ENCODE measurements at regions not wholly inside any gene's neighbourhood (a gene's known extent, or its start where the extent isn't known, plus 50 kb on each side); places are given as distances from the start of the nearest gene placed in this dataset.
A peak's percentile ranks its signal among the peaks of the same experiment; 100 is the strongest.

GRCh38 chr13:47499358-47500150, 501.5 kb downstream of the SUCLA2 start:
- DNase-seq, result no peak
- in situ Hi-C loops (cut with HindIII; ENCODE audit: low pct_ligation_motif_present, low pct_unique_long_range_greater_than_20kb, low sequenced_read_pairs), result no loop called here

- in situ Hi-C loops (cut with HindIII; ENCODE audit: low pct_ligation_motif_present, low pct_unique_long_range_greater_than_20kb, low sequenced_read_pairs), result no loop called here
- DNase-seq, result no peak
Observed at GRCh38 chr13:47484548-47484947, 516.5 kb downstream of the SUCLA2 start.

GRCh38 chr13:47481536-47481935, 519.5 kb downstream of the SUCLA2 start:
- in situ Hi-C loops (cut with HindIII; ENCODE audit: low pct_ligation_motif_present, low pct_unique_long_range_greater_than_20kb, low sequenced_read_pairs), result no loop called here
- no peak for DNase-seq

- in situ Hi-C loops (cut with HindIII; ENCODE audit: low pct_ligation_motif_present, low pct_unique_long_range_greater_than_20kb, low sequenced_read_pairs), result no loop called here
- no peak for DNase-seq
Observed at GRCh38 chr13:47480951-47481350, 520.1 kb downstream of the SUCLA2 start.

- no peak for DNase-seq
- in situ Hi-C loops (cut with HindIII; ENCODE audit: low pct_ligation_motif_present, low pct_unique_long_range_greater_than_20kb, low sequenced_read_pairs), result no loop called here
Observed at GRCh38 chr13:47480121-47480520, 521.0 kb downstream of the SUCLA2 start.

- in situ Hi-C loops (cut with HindIII; ENCODE audit: low pct_ligation_motif_present, low pct_unique_long_range_greater_than_20kb, low sequenced_read_pairs), result no loop called here
- no peak for DNase-seq
Observed at GRCh38 chr13:47478985-47479384, 522.1 kb downstream of the SUCLA2 start.

GRCh38 chr13:47475441-47475948, 525.6 kb downstream of the SUCLA2 start:
- DNase-seq, result no peak
- in situ Hi-C loops (cut with HindIII; ENCODE audit: low pct_ligation_motif_present, low pct_unique_long_range_greater_than_20kb, low sequenced_read_pairs), result no loop called here

GRCh38 chr13:47474839-47475238, 526.2 kb downstream of the SUCLA2 start:
- in situ Hi-C loops (cut with HindIII; ENCODE audit: low pct_ligation_motif_present, low pct_unique_long_range_greater_than_20kb, low sequenced_read_pairs), result no loop called here
- DNase-seq, result no peak

GRCh38 chr13:47474326-47474725, 526.7 kb downstream of the SUCLA2 start:
- DNase-seq, result no peak
- in situ Hi-C loops (cut with HindIII; ENCODE audit: low pct_ligation_motif_present, low pct_unique_long_range_greater_than_20kb, low sequenced_read_pairs), result no loop called here

- in situ Hi-C loops (cut with HindIII; ENCODE audit: low pct_ligation_motif_present, low pct_unique_long_range_greater_than_20kb, low sequenced_read_pairs), result no loop called here
Observed at GRCh38 chr13:47472516-47472915, 528.6 kb downstream of the SUCLA2 start.

GRCh38 chr13:47463726-47464125, 537.3 kb downstream of the SUCLA2 start:
- DNase-seq, result no peak
- in situ Hi-C loops (cut with HindIII; ENCODE audit: low pct_ligation_motif_present, low pct_unique_long_range_greater_than_20kb, low sequenced_read_pairs), result no loop called here

More at GRCh38 chr13:47472516-47472915, 528.6 kb downstream of the SUCLA2 start:
- DNase-seq, result no peak

- in situ Hi-C loops (cut with HindIII; ENCODE audit: low pct_ligation_motif_present, low pct_unique_long_range_greater_than_20kb, low sequenced_read_pairs), result no loop called here
- no peak for DNase-seq
Observed at GRCh38 chr13:47463002-47463401, 538.1 kb downstream of the SUCLA2 start.

- in situ Hi-C loops (cut with HindIII; ENCODE audit: low pct_ligation_motif_present, low pct_unique_long_range_greater_than_20kb, low sequenced_read_pairs), result no loop called here
- DNase-seq, result no peak
Observed at GRCh38 chr13:47461816-47462215, 539.3 kb downstream of the SUCLA2 start.

GRCh38 chr13:47459512-47459911, 541.6 kb downstream of the SUCLA2 start:
- in situ Hi-C loops (cut with HindIII; ENCODE audit: low pct_ligation_motif_present, low pct_unique_long_range_greater_than_20kb, low sequenced_read_pairs), result no loop called here

GRCh38 chr13:47457626-47458025, 543.4 kb downstream of the SUCLA2 start:
- no peak for DNase-seq
- in situ Hi-C loops (cut with HindIII; ENCODE audit: low pct_ligation_motif_present, low pct_unique_long_range_greater_than_20kb, low sequenced_read_pairs), result no loop called here

More at GRCh38 chr13:47459512-47459911, 541.6 kb downstream of the SUCLA2 start:
- peak; percentile 4 for DNase-seq

GRCh38 chr13:47455626-47456025, 545.4 kb downstream of the SUCLA2 start:
- no peak for DNase-seq

GRCh38 chr13:47454986-47455385, 546.1 kb downstream of the SUCLA2 start:
- no peak for DNase-seq

More at GRCh38 chr13:47455626-47456025, 545.4 kb downstream of the SUCLA2 start:
- in situ Hi-C loops (cut with HindIII; ENCODE audit: low pct_ligation_motif_present, low pct_unique_long_range_greater_than_20kb, low sequenced_read_pairs), result no loop called here

GRCh38 chr13:47437406-47437805, 540.6 kb upstream of the HTR2A start:
- in situ Hi-C loops (cut with HindIII; ENCODE audit: low pct_ligation_motif_present, low pct_unique_long_range_greater_than_20kb, low sequenced_read_pairs), result no loop called here
- no peak for DNase-seq

More at GRCh38 chr13:47454986-47455385, 546.1 kb downstream of the SUCLA2 start:
- in situ Hi-C loops (cut with HindIII; ENCODE audit: low pct_ligation_motif_present, low pct_unique_long_range_greater_than_20kb, low sequenced_read_pairs), result no loop called here

GRCh38 chr13:47433461-47434005, 536.7 kb upstream of the HTR2A start:
- DNase-seq, result no peak
- in situ Hi-C loops (cut with HindIII; ENCODE audit: low pct_ligation_motif_present, low pct_unique_long_range_greater_than_20kb, low sequenced_read_pairs), result no loop called here
